Left ventricle myocardium inferior (tissue), 1 donor: ENCODE measurements at regions not wholly inside any gene's neighbourhood (a gene's known extent, or its start where the extent isn't known, plus 50 kb on each side); places are given as distances from the start of the nearest gene placed in this dataset.

Experiments used
- DNase-seq: peaks from one replicate; pipeline ENCODE4 v3.0.0-alpha.2; 2020
- H3K27ac ChIP-seq: fragments of 200-600 bp; replicated peaks from 2 replicates; pipeline ENCODE4 v1.8.0; 2021
- H3K27me3 ChIP-seq: fragments of 200-600 bp; 2 replicates; pipeline ENCODE4 v1.8.0; 2021; ENCODE audit warnings: low read depth
- H3K36me3 ChIP-seq: fragments of 200-600 bp; 2 replicates; pipeline ENCODE4 v1.8.0; 2021
- H3K4me1 ChIP-seq: fragments of 200-600 bp; 2 replicates; pipeline ENCODE4 v1.8.0; 2021
- H3K4me3 ChIP-seq: fragments of 200-600 bp; 2 replicates; pipeline ENCODE4 v1.8.0; 2021; ENCODE audit warnings: mild to moderate bottlenecking, moderate library complexity
- H3K9me3 ChIP-seq: fragments of 200-600 bp; replicated peaks from 2 replicates; pipeline ENCODE4 v1.8.0; 2021
- intact Hi-C: fragments of 100-400 bp; cut with micrococcal nuclease; formaldehyde crosslinking; loops from one replicate; pipeline ENCODE4 v1.11.0; 2022
- TF ChIP-seq, protein P1 (sequence below): fragments of 200-600 bp; IDR thresholded peaks from 2 replicates; pipeline ENCODE4 v1.8.0; 2021; ENCODE audit warnings: antibody characterized with exemption, mild to moderate bottlenecking, borderline replicate concordance
- donor health status: DM: no; HTN: yes; CAD: no; lungs with severe emphysema.

DNA sequence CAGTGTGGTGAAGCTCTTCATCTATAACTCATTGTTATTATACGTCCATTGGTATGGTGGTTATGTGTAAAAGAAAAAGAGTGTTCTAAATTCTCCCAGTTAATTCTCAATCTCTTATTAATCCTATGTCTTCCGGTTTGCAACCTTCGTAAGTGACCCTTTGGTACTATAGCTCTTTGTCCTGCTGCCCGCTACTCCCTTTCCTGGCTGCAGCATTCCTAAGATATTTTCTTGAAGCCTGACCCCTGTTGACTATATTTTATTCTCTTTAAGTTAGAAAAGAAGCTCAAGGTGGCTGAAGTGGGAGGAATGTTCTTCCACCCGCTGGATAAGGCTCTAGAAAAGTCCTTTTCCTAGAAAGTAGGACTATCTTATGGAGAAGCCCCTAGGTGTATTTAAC is 684.8 kb downstream of the SOCS6 start:
- TF ChIP-seq, protein P1, sequence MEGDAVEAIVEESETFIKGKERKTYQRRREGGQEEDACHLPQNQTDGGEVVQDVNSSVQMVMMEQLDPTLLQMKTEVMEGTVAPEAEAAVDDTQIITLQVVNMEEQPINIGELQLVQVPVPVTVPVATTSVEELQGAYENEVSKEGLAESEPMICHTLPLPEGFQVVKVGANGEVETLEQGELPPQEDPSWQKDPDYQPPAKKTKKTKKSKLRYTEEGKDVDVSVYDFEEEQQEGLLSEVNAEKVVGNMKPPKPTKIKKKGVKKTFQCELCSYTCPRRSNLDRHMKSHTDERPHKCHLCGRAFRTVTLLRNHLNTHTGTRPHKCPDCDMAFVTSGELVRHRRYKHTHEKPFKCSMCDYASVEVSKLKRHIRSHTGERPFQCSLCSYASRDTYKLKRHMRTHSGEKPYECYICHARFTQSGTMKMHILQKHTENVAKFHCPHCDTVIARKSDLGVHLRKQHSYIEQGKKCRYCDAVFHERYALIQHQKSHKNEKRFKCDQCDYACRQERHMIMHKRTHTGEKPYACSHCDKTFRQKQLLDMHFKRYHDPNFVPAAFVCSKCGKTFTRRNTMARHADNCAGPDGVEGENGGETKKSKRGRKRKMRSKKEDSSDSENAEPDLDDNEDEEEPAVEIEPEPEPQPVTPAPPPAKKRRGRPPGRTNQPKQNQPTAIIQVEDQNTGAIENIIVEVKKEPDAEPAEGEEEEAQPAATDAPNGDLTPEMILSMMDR, result no peak
- Histone ChIP-seq H3K36me3 (no peaks in the 10 kb centered on the region), H3K4me3 (no peak overlapping the region), H3K27ac (no peak overlapping the region), H3K9me3 (peaks cover 9% of the 10 kb centered on the region), H3K27me3 (no peaks in the 10 kb centered on the region), H3K4me1 (no peaks in the 10 kb centered on the region)
- DNase-seq, result no peak
- intact Hi-C loops, result no loop called here

DNA sequence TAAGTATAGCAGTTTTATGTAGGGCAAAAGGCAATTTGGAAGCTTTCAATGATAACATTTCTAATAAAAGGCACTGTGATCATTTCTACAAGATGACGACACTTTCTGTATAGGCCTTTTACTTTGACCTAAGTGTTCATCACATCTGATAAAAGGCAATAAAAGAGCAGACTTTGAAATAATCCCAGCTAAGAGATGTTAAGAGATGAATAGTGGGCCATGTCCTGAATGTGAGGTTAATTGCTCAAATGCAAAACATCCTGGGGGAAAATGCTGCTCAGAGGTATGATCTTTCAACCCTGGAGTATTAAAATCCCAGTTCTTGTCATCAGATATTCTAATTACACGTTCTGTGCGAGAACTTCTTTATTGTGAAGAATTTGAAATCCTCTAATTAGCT is 677.6 kb downstream of the SOCS6 start:
- no peak for DNase-seq
- H3K9me3 ChIP-seq, result peaks cover 9% of the 10 kb centered on the region
- intact Hi-C loops, result no loop called here
- no peaks in the 10 kb centered on the region for H3K36me3 ChIP-seq
- TF ChIP-seq, protein P1, result no peak
- H3K4me3 ChIP-seq, result no peak overlapping the region
- no peaks in the 10 kb centered on the region for H3K4me1 ChIP-seq
- H3K27ac ChIP-seq, result no peak overlapping the region
- no peaks in the 10 kb centered on the region for H3K27me3 ChIP-seq

DNA sequence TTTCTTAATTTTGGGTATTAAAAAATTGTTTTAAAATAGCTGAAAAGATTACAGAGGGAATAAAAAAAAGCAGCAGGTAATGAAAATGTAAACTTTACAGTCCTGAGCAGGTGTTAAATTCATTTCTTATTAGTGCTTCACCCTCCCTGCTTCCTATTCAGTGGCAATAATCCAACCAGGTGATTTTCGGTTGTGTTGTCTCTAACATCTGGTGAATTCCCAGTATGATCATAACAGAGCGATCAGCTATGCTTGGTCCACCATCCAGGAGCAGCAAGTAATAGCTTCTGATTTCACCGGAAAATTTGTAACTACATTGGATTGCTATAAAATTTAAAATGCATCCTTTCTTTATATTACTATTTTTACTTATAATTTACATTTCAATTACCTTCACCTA is 673.1 kb downstream of the SOCS6 start:
- TF ChIP-seq, protein P1, result no peak
- H3K27me3 ChIP-seq, result no peaks in the 10 kb centered on the region
- no peak overlapping the region for H3K4me3 ChIP-seq
- intact Hi-C loops, result no loop called here
- H3K27ac ChIP-seq, result no peak overlapping the region
- DNase-seq, result no peak
- peaks cover 6% of the 10 kb centered on the region for H3K9me3 ChIP-seq
- no peaks in the 10 kb centered on the region for H3K36me3 ChIP-seq
- H3K4me1 ChIP-seq, result no peaks in the 10 kb centered on the region

DNA sequence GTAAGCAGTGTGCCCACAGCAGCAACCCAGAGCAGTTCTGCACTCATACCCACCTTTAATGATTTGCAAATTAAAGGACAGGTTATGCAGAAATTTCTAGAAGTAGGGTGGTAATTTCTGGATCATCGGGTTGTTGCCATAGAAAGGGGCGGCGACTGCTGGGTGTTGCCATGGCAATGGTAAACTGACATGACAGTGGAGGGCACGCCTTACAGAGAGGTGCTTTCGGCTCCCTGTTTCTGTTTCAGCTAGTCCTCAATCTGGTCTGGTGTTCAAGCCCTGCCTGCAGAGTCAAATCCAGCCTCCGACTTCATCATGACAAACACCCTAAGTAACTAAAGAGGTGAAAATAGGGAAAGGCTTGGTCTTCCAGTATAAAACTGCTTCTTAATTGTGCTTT is 667.7 kb downstream of the SOCS6 start:
- no peak overlapping the region for H3K27ac ChIP-seq
- peaks cover 12% of the 10 kb centered on the region for H3K9me3 ChIP-seq
- H3K4me1 ChIP-seq, result no peaks in the 10 kb centered on the region
- H3K27me3 ChIP-seq, result no peaks in the 10 kb centered on the region
- intact Hi-C loops, result no loop called here
- DNase-seq, result no peak
- H3K4me3 ChIP-seq, result no peak overlapping the region
- no peaks in the 10 kb centered on the region for H3K36me3 ChIP-seq
- TF ChIP-seq, protein P1, result no peak

DNA sequence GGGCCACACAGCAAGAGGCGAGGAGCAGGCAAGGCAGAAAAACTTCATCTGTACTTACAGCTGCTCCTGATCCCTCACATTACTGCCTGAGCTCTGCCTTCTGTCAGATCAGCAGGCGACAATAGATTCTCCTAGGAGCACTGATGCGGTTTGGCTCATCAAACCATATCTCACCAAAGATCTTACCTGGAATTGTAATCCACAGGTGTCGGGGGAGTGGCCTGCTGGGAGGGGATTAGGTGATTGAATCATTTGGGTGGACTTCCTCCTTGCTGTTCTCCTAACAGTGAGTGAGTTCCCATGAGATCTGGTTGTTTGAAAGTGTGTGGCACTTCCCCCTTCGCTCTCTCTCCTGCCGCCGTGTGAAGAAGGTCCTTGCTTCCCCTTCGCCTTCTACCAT is 647.3 kb downstream of the SOCS6 start:
- intact Hi-C loops, result no loop called here
- no peak for DNase-seq

More for the DNA sequence above, 647.3 kb downstream of the SOCS6 start:
- H3K36me3 ChIP-seq, result no peaks in the 10 kb centered on the region
- no peaks in the 10 kb centered on the region for H3K27me3 ChIP-seq
- H3K4me3 ChIP-seq, result no peak overlapping the region
- H3K9me3 ChIP-seq, result no peaks in the 10 kb centered on the region
- H3K4me1 ChIP-seq, result no peaks in the 10 kb centered on the region
- H3K27ac ChIP-seq, result no peak overlapping the region
- TF ChIP-seq, protein P1, result no peak
